ENCODE measurements at regions not wholly inside any gene's neighbourhood (a gene's known extent, or its start where the extent isn't known, plus 50 kb on each side); places are given as distances from the start of the nearest gene placed in this dataset.
A peak's percentile ranks its signal among the peaks of the same experiment; 100 is the strongest.

DNA sequence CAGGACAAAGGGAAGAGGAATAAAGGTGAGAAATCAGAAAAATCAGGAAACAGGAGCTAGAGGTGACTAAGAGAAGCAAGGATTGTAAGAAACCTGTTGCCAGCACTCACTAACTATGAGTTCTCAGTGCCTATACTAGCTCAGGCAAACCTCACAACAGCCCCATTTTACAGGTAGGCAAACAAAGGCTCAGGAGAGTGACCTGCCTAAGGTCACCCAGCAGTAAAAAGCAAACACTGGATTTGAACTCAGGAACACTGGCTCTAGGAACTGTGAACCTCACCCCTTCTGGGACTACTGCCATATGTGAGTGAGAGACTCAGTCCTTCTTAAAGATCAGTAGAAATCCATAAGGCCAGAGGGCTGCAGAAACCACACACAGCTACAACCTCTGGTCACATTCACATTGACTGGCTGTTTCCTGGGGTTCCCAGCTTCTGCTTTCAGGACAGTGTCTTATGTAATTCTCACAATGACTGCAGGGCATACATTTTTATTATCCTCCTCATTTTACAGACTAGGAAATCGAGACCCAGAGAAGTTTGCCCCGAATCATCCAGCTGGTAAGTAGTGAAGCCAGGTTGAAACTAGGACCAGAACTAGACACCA is 80.7 kb upstream of the MAFB start:
- Histone ChIP-seq H2BK15ac (ENCODE audit: low read length) (no peak overlapping the region), H2BK12ac (ENCODE audit: low read depth, low read length) (no peak overlapping the region), H3K14ac (ENCODE audit: insufficient read length) (no peak overlapping the region), H3K4ac (replicated peaks; ENCODE audit: insufficient read length, low read depth, low read length) (no peak overlapping the region), H3K4me3 (ENCODE audit: extremely low read depth in 1 of 4, insufficient read depth in 2 of 4, low read depth in 3 of 4, low read length in 4 of 4) (no peak overlapping the region), H3K27me3 (replicated peaks in 1 of 4; ENCODE audit: control insufficient read depth in 3 of 4, extremely low read depth in 1 of 4, insufficient read depth in 3 of 4, low read length in 3 of 4) (no peaks in the 10 kb centered on the region; a peak in 1 of 7 replicates), H4K91ac (replicated peaks; ENCODE audit: insufficient read length, low read length) (no peak overlapping the region), H3K79me1 (ENCODE audit: low read depth, low read length) (no peaks in the 10 kb centered on the region), H4K20me1 (replicated peaks in 1 of 2; ENCODE audit: control insufficient read depth in 1 of 2, insufficient read depth in 2 of 2, low read length in 2 of 2) (peaks cover 0 to 2% of the 10 kb centered on the region in 2 experiments), H2BK120ac (replicated peaks; ENCODE audit: low read depth, low read length) (no peak overlapping the region), H3K9me3 (ENCODE audit: insufficient read depth in 2 of 2, low read depth in 1 of 2, low read length in 1 of 2) (no peaks in the 10 kb centered on the region), H3K9ac (replicated peaks in 1 of 4; ENCODE audit: extremely low read depth in 1 of 4, low read depth in 3 of 4, low read length in 3 of 4) (no peak overlapping the region), H3K23me2 (ENCODE audit: low read depth, low read length) (no peaks in the 10 kb centered on the region), H3K36me3 (ENCODE audit: control insufficient read depth in 2 of 4, insufficient read depth in 4 of 4, low read length in 3 of 4) (no peaks in the 10 kb centered on the region), H3K23ac (ENCODE audit: insufficient read length) (no peak overlapping the region), H3K56ac (replicated peaks; ENCODE audit: insufficient read length, low read depth, low read length) (no peak overlapping the region), H3K27ac (ENCODE audit: low read depth, low read length) (no peak overlapping the region), H3K18ac (ENCODE audit: extremely low read depth, low read length) (no peak overlapping the region), H2BK20ac (ENCODE audit: low read length) (no peak overlapping the region), H2AK5ac (ENCODE audit: low read depth, low read length) (no peak overlapping the region), H2AFZ (ENCODE audit: low read length) (no peak overlapping the region), H4K8ac (ENCODE audit: extremely low read depth, insufficient read depth, low read length) (no peak overlapping the region), H2BK5ac (ENCODE audit: low read depth, low read length) (no peak overlapping the region), H3K79me2 (ENCODE audit: control insufficient read depth in 1 of 2, insufficient read depth in 2 of 2, low read length in 2 of 2) (no peaks in the 10 kb centered on the region), H3K4me2 (ENCODE audit: insufficient read depth in 1 of 2, low read depth in 2 of 2, low read length in 2 of 2) (no peak overlapping the region), H3K4me1 (replicated peaks in 1 of 4; ENCODE audit: control insufficient read depth in 3 of 4, insufficient read depth in 4 of 4, low read length in 3 of 4) (peaks cover 0 to 8% (median 0%) of the 10 kb centered on the region in 4 experiments; a peak in 3 of 7 replicates), H4K5ac (ENCODE audit: insufficient read length, low read depth, low read length) (no peak overlapping the region)
- WGBS, 2 experiments (ENCODE audit: extremely low coverage in 1 of 2, insufficient coverage in 1 of 2, insufficient read length in 1 of 2, insufficient replicate concordance in 2 of 2, low coverage in 1 of 2, low lambda C conversion rate in 2 of 2, missing lambda C conversion rate in 1 of 2): 100% methylated on average over 2 of the region's 2 CpGs; no CpG with 5 or more reads in 1 of the 2 experiments
- TF ChIP-seq GTF2F1 (IDR thresholded peaks at IDR 0.05; ENCODE audit: borderline replicate concordance, low read depth, low read length) (no peak), KDM1A (IDR thresholded peaks at IDR 0.05; ENCODE audit: borderline replicate concordance, low read length) (peak; percentile 81; the same call in 1 of the 2 replicates)
- FAIRE-seq (no peak), DNase-seq (ENCODE audit: low read depth in 1 of 2, low spot score in 2 of 2) (peak in 1 of 2 experiments; percentile 19)
- POLR2A ChIA-PET (ENCODE audit: partially characterized antibody): no interaction called here
- CTCF ChIA-PET (ENCODE audit: partially characterized antibody): interaction anchor here (0.8 to 1.4 kb wide), 6 partner anchors 10 to 187 kb away, joined by 3 to 5 read pairs (median 4); no protein-coding TSS in a partner anchor
